A549 (cell line): ENCODE measurements at regions not wholly inside any gene's neighbourhood (a gene's known extent, or its start where the extent isn't known, plus 50 kb on each side); places are given as distances from the start of the nearest gene placed in this dataset.

Experiments used
- CTCF ChIP-seq: fragments of >200 bp; sonication (Bioruptor Twin); formaldehyde crosslinking; IDR thresholded peaks from 3 replicates; pipeline ENCODE4 v1.5.1; 2016
- E2F6 ChIP-seq: IDR thresholded peaks from 2 replicates; pipeline ENCODE4 v1.6.1; 2012; ENCODE audit warnings: low read depth, borderline replicate concordance
- EHMT2 ChIP-seq: fragments of 200-600 bp; sonication (generic); IDR thresholded peaks from 2 replicates; pipeline ENCODE4 v1.6.1; 2016; ENCODE audit warnings: antibody characterized with exemption, low read depth, mild to moderate bottlenecking, moderate library complexity
- MAX ChIP-seq: IDR thresholded peaks from 2 replicates; pipeline ENCODE4 v1.6.1; 2012
- MYC ChIP-seq: IDR thresholded peaks from 2 replicates; pipeline ENCODE4 v1.6.1; 2012; ENCODE audit warnings: mild to moderate bottlenecking, inconsistent platforms, low read length, improper control_type of control experiment, borderline replicate concordance
- POLR2A ChIP-seq: IDR thresholded peaks from 2 replicates; pipeline ENCODE4 v1.6.1; 2012; ENCODE audit warnings: mild to moderate bottlenecking, low read length
- RCOR1 ChIP-seq: fragments of 150-350 bp; IDR thresholded peaks from 2 replicates; pipeline ENCODE4 v1.6.1; 2014; ENCODE audit warnings: antibody characterized with exemption, low read length, low read depth
- SREBF2 ChIP-seq: fragments of 450-650 bp; IDR thresholded peaks from 2 replicates; pipeline ENCODE4 v1.6.1; 2014; ENCODE audit warnings: mild to moderate bottlenecking, moderate library complexity

- TF ChIP-seq EHMT2 = no peak
- no peak for TF ChIP-seq MAX
- TF ChIP-seq RCOR1 = no peak
- no peak for TF ChIP-seq POLR2A
- no peak for TF ChIP-seq CTCF
- no peak for TF ChIP-seq SREBF2
- TF ChIP-seq MYC = no peak
- TF ChIP-seq E2F6 = no peak
Measured at GRCh38 chr9:107932601-107933000, 443.0 kb upstream of the KLF4 start.
